HG02973 (cell line): ENCODE measurements at regions not wholly inside any gene's neighbourhood (a gene's known extent, or its start where the extent isn't known, plus 50 kb on each side); places are given as distances from the start of the nearest gene placed in this dataset.

Source experiments
- ATAC-seq: cut with Tn5 transposase; IDR thresholded peaks from one replicate; pipeline ENCODE4 v1.9.1; 2021; ENCODE audit warnings: moderate library complexity; ENCODE audit not compliant: unreplicated experiment

DNA sequence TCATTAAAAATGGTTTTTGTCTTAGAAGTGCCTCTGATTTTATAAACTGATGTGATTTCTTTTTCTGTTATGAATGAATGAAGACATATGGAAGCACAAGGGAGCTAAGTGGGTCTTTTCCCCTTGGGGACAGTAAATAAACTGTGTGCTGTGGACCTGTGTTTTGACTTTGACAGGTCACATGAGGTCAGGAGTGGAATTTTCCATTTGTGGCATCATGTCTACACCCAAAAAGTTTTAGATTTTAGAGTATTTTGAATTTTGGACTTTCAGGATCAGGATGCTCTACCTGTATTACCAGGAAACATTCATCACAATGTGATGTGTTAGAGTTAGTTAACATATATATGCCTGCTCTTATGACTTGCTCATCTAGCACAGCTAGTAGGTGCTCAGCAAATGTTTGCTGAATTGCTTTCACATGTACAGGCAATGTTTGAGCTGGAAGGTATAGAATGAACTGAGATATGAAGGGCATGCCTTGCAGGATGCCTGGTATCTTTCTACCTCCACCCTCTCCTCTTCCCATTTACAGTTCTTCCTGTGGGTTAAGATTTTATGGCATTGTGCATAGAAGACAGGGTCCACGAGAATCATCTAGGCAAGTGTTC is 73.2 kb upstream of the NR3C1 start:
- no peak for ATAC-seq

- ATAC-seq, result no peak
These were observed 71.1 kb upstream of the NR3C1 start for GRCh38 chr5:143474616-143475015.

DNA sequence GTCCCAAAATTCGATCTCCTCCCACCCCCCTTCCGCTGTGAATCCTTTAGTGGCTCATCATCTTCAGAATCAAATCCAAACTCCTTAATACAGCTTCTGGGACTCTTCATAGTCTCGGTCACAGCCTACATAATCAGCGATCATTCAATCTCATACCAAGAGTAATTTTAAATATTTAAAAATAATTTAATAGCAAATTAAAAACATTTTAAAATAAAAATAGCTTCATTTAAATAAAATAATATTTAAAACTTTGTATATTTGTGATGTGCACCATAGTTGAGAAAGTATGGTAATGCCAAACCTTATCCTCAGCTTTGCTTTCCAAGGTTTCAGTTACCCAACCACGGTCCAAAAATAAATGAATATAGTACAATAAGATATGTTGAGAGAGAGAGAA is 70.0 kb upstream of the NR3C1 start:
- no peak for ATAC-seq

- no peak for ATAC-seq
These were observed 69.1 kb upstream of the NR3C1 start for GRCh38 chr5:143472576-143472975.

DNA sequence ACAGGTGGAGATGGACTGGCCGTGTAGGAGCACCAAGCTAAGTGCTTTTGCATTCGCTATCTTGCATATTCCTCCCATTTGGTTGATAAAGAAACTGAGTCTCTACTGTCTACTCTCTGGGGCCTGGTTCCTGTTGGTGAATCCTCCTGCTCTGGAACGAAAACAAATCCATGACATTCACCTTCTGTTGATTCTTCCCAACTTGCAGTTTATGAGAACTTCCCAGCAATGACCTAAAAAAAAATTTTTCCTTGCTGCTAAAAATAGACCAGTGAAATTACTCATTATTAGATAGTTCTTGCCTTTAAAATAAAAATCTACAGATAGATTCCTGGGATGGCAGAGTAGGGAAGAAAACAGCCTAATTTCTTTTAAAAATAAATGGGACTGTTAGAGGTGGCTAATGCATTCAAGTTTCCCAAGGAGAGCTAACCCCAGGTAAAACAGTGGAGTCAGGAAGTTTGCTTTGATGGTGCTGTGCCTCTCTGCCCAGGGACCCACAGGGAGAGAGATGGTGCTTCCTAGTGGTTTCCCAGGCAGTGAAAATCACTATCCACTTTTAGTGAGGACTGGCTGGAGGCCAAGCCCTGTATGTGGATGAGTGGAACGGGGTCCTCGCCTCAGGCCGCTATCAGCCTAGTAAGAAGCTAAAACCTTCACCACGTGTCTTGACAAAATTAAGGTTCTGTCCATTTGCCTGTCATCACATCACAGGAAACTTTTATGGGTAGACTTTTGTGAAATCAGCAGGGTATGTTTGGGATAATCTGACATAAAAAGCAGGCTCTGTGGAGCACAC is 68.4 kb upstream of the NR3C1 start:
- no peak for ATAC-seq

- ATAC-seq, result no peak
These were observed 67.6 kb upstream of the NR3C1 start for GRCh38 chr5:143471041-143471509.

DNA sequence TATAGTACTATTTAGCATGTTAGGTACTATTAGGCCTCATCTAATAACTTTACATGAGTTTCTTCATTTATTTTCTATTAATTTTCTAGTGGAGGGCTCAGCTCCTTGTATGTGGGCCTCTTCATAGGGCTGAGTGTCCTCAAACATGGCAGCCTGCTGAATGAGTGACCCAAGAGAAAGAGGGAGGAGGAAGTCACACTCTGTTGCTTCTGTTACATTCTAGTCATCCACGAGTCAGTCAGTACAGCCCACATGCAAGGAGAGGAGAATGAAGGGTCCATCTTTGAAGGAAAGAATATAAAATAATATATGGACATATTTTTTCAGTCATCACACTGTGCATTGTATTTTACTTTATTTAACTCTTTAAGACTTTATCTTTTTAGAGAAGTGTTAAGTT is 66.6 kb upstream of the NR3C1 start:
- no peak for ATAC-seq

DNA sequence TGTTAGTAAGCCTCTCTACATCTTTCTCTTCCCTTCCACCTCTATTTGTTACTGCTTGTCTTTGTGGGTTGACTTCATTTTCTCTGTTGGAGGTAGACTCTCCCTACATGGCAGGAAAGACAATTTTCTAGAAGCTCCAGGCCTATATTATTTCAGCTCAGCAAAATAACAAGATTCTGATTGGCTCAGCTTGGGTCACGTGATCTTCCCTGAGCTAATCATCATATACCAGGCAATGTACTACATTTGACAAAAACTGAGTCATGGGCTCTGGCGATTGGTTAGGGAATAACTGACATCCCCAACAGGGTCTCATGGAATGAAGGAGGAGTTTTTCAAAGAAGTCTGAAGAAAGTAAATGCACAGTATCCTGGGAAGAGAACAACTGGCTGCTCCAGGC is 65.6 kb upstream of the NR3C1 start:
- ATAC-seq, result no peak

DNA sequence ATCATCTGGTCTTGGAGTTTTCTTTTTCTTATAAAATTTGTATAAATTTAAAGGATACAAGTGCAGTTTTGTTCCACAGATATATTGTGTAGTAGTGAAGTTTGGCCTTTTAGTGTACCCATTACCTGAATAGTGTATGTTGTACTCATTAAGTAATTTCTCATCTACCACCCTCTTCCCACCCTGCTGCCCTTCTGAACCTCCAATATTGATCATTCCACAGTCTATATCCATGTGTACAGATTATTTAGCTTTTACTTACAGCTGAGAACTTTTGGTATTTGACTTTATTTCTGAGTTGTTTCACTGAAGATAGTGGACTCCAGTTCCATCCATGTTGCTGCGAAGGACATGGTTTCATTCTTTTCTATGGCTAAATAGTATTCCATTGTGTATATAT is 63.1 kb upstream of the NR3C1 start:
- no peak for ATAC-seq

- ATAC-seq, result no peak
These were observed 61.4 kb upstream of the NR3C1 start for GRCh38 chr5:143464723-143465490.

DNA sequence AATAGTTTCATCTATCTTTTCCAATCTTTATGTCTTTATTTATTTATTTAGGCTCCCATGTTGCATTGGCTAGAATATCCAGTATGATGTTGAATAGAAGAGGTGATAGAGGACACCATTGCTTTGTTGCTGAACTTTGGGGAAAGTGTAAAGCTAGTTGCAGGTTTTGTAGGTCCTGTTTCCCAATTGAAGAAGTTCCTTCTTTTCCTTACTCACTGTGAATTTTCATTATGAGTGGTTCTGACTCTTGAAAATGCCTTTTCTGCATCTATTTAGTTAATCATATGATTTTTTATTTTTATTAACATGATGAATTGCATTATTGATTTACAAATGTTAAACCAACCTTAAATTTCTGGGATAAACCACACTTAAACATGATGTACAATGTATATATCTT is 58.9 kb upstream of the NR3C1 start:
- ATAC-seq, result no peak

DNA sequence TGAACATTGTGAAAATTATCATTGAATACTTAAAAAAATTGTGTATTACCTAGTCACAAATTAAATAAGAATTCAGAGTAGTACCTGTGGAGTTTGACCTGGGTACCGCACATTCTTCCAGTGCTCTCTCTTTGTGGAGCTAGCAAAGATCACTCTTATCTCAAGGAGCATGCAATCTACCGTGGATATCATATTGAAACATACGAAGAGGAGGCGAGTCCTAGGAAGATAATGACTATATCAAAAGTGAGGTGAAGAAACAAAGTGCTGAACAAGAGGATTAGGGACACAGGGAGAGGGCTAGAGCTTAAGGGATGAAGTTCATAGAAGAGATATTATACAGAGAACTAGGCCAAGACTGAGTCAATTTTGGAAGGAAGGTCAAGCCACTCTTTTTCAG is 55.9 kb upstream of the NR3C1 start:
- ATAC-seq, result no peak

- ATAC-seq, result no peak
These were observed 53.6 kb upstream of the NR3C1 start for GRCh38 chr5:143456952-143457547.

DNA sequence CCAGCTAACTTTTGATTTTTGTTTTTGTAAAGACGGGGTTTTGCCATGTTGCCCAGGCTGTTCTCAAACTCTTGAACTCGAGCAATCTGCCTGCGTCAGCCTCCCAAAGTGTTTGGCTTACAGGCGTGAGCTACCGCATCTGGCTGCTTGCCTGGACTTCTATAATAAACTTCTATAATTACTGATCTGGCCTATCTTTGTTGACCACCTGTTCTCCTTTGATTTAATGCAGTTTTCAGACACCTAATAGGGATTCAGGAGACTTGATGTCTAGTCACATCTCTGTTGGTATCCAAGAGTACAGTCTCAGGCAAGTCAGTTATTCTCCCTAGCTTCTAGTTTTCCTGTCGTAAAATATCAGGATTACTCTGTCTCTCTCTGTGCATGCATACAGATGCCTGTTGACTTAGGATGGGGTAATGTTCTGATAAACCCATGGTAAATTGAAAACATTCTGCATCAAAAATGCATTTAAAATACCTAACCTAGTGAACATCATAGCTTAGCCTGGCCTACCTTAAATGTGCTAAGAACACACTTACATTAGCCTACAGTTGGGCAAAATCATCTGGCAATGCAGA is 51.5 kb upstream of the NR3C1 start:
- ATAC-seq, result no peak

DNA sequence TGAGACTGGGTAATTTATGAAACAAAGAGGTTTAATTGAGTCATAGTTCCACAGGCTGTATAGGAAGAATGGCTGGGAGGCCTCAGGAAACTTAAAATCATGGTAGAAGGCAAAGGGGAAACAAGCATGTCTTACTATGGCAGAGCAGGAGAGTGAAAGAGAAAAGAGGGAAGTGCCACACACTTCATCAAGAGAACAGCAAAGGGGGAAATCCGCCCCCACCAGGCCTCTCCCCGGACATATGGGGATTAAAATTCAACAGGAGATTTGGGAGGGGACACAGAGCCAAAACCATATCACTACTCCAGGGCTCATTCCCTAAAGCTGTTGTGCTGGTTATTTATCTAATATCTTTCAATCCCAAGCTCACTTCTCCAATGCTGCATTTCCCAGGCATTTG is 50.2 kb upstream of the NR3C1 start:
- no peak for ATAC-seq
